Thyroid gland (tissue), 4 donors: ENCODE measurements at regions not wholly inside any gene's neighbourhood (a gene's known extent, or its start where the extent isn't known, plus 50 kb on each side); places are given as distances from the start of the nearest gene placed in this dataset.

Experiments used
- POLR2A ChIP-seq, 2 donors: fragments of 450-650 bp; IDR thresholded peaks; one replicate each; pipeline ENCODE4 v1.6.1; 2017; ENCODE audit warnings: antibody characterized with exemption in 2 of 2, mild to moderate bottlenecking in 2 of 2, moderate library complexity in 1 of 2
- TF ChIP-seq, protein P1 (sequence below), 6 experiments: fragments of 200-600 bp in 3 of 6; fragments of 450-650 bp in 3 of 6; sonication (generic) in 3 of 6; IDR thresholded peaks; one replicate each; pipeline ENCODE4 v1.5.1; 2016 to 2019; ENCODE audit warnings: antibody characterized with exemption in 6 of 6, mild to moderate bottlenecking in 2 of 6, inconsistent platforms in 1 of 6, moderate library complexity in 1 of 6

DNA sequence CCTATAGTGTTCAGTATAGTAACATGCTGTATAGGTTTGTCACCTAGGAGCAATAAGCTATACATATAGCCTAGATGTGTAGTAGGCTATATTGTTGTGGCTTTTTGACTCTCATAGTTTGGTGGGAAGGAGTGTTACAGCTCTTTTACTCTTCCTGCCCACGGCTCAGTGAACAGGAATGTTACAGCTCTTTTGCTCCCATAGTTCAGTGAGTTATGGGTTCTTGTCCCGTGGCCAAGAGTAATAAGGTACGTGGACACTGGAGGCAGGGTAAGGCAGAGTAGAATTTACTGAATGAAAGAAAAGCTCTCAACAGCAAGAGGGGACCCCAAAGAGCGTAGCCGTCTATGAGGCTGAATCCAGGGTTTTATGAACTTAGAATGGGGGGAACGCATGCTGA, 734.3 kb downstream of the ADGRL2 start:
- TF ChIP-seq, protein P1, sequence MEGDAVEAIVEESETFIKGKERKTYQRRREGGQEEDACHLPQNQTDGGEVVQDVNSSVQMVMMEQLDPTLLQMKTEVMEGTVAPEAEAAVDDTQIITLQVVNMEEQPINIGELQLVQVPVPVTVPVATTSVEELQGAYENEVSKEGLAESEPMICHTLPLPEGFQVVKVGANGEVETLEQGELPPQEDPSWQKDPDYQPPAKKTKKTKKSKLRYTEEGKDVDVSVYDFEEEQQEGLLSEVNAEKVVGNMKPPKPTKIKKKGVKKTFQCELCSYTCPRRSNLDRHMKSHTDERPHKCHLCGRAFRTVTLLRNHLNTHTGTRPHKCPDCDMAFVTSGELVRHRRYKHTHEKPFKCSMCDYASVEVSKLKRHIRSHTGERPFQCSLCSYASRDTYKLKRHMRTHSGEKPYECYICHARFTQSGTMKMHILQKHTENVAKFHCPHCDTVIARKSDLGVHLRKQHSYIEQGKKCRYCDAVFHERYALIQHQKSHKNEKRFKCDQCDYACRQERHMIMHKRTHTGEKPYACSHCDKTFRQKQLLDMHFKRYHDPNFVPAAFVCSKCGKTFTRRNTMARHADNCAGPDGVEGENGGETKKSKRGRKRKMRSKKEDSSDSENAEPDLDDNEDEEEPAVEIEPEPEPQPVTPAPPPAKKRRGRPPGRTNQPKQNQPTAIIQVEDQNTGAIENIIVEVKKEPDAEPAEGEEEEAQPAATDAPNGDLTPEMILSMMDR (IDR thresholded peaks at IDR 0.05), result no peak
- TF ChIP-seq POLR2A (IDR thresholded peaks at IDR 0.05), result no peak
